ENCODE measurements at regions not wholly inside any gene's neighbourhood (a gene's known extent, or its start where the extent isn't known, plus 50 kb on each side); places are given as distances from the start of the nearest gene placed in this dataset.

- TF ChIP-seq TSC22D2 (CRISPR knock-in tag; IDR thresholded peaks at IDR 0.05; ENCODE audit: borderline replicate concordance) (no peak), SNRNP70 (IDR thresholded peaks at IDR 0.05; ENCODE audit: low read depth, low read length) (no peak)
- TF ChIP-seq, protein P1, sequence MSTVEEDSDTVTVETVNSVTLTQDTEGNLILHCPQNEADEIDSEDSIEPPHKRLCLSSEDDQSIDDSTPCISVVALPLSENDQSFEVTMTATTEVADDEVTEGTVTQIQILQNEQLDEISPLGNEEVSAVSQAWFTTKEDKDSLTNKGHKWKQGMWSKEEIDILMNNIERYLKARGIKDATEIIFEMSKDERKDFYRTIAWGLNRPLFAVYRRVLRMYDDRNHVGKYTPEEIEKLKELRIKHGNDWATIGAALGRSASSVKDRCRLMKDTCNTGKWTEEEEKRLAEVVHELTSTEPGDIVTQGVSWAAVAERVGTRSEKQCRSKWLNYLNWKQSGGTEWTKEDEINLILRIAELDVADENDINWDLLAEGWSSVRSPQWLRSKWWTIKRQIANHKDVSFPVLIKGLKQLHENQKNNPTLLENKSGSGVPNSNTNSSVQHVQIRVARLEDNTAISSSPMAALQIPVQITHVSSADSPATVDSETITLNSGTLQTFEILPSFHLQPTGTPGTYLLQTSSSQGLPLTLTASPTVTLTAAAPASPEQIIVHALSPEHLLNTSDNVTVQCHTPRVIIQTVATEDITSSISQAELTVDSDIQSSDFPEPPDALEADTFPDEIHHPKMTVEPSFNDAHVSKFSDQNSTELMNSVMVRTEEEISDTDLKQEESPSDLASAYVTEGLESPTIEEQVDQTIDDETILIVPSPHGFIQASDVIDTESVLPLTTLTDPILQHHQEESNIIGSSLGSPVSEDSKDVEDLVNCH (CRISPR knock-in tag; IDR thresholded peaks at IDR 0.05) = no peak
These were observed 1485.3 kb downstream of the PCDH9 start (continued) for GRCh38 chr13:65744836-65745235.

DNA sequence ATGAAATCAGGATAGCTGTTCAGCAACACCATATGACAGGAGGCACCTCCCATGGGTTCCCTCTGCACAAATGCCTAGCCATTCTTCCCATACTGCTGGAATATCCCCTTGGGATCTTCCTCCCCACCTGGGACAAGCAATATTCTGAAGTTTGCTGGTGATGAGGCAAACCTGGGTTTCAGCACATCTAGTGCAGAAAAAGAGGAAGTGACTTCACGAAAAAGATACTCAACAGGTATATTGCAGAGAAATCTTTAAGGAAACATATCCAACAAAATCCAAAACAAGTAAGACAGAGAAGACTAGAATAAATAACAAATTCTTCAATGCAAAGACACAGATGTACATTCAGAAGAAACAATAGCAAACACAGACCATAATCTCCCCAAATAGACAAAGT lies 1497.0 kb downstream of the PCDH9 start:
- no peaks in the 10 kb centered on the region for H3K27me3 ChIP-seq (ENCODE audit: control insufficient read depth in 1 of 2, insufficient read depth in 2 of 2, low read length in 2 of 2)
- no peak overlapping the region for H3K27ac ChIP-seq (ENCODE audit: extremely low read length, insufficient read depth, low read length)
- no peak overlapping the region for H3K4me3 ChIP-seq (replicated peaks in 1 of 3; ENCODE audit: insufficient read depth in 1 of 3, low read depth in 2 of 3, low read length in 3 of 3)
- intact Hi-C loops (cut with micrococcal nuclease; ENCODE audit: unreplicated experiment) (no loop called here), in situ Hi-C loops (cut with HindIII; ENCODE audit: extremely low pct_ligation_motif_present, low pct_unique_long_range_greater_than_20kb) (no loop called here)
- peaks cover 36% of the 10 kb centered on the region for H3K9me3 ChIP-seq (ENCODE audit: low read length)
- no peaks in the 10 kb centered on the region for H3K79me2 ChIP-seq (ENCODE audit: insufficient read depth, low read length)
- no peaks in the 10 kb centered on the region for H4K20me1 ChIP-seq (ENCODE audit: insufficient read depth, low read length)
- BruUV-seq (replicated peaks) = no TSS peak
- ATAC-seq (no peak), DNase-seq (ENCODE audit: low spot score) (no peak), FAIRE-seq (no peak)
- H2AFZ ChIP-seq (ENCODE audit: low read length) = no peak overlapping the region
- no peaks in the 10 kb centered on the region for H3K4me1 ChIP-seq (ENCODE audit: insufficient read depth, low read length)
- H3K4me2 ChIP-seq (ENCODE audit: low read depth, low read length) = no peak overlapping the region
- TF ChIP-seq ELF3 (CRISPR knock-in tag; IDR thresholded peaks at IDR 0.05) (no peak), SRSF1 (optimal IDR thresholded peaks at IDR 0.05; ENCODE audit: low read depth, low read length) (no peak), ZNF274 (CRISPR knock-in tag; IDR thresholded peaks at IDR 0.05) (no peak), PHF5A (CRISPR knock-in tag; IDR thresholded peaks at IDR 0.05; ENCODE audit: low read depth, unreplicated experiment) (no peak), ZNF572 (CRISPR knock-in tag; IDR thresholded peaks at IDR 0.05) (no peak), MXI1 (IDR thresholded peaks at IDR 0.05; ENCODE audit: borderline replicate concordance, low read depth, low read length) (no peak), ZNF441 (CRISPR knock-in tag; IDR thresholded peaks at IDR 0.05; ENCODE audit: borderline replicate concordance) (no peak), RARA (CRISPR knock-in tag; IDR thresholded peaks at IDR 0.05) (no peak), JUN (CRISPR knock-in tag; IDR thresholded peaks at IDR 0.05) (no peak)
- TF ChIP-seq, protein P1 (CRISPR knock-in tag; IDR thresholded peaks at IDR 0.05) = no peak
- TF ChIP-seq, protein P2, sequence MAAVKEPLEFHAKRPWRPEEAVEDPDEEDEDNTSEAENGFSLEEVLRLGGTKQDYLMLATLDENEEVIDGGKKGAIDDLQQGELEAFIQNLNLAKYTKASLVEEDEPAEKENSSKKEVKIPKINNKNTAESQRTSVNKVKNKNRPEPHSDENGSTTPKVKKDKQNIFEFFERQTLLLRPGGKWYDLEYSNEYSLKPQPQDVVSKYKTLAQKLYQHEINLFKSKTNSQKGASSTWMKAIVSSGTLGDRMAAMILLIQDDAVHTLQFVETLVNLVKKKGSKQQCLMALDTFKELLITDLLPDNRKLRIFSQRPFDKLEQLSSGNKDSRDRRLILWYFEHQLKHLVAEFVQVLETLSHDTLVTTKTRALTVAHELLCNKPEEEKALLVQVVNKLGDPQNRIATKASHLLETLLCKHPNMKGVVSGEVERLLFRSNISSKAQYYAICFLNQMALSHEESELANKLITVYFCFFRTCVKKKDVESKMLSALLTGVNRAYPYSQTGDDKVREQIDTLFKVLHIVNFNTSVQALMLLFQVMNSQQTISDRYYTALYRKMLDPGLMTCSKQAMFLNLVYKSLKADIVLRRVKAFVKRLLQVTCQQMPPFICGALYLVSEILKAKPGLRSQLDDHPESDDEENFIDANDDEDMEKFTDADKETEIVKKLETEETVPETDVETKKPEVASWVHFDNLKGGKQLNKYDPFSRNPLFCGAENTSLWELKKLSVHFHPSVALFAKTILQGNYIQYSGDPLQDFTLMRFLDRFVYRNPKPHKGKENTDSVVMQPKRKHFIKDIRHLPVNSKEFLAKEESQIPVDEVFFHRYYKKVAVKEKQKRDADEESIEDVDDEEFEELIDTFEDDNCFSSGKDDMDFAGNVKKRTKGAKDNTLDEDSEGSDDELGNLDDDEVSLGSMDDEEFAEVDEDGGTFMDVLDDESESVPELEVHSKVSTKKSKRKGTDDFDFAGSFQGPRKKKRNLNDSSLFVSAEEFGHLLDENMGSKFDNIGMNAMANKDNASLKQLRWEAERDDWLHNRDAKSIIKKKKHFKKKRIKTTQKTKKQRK (IDR thresholded peaks at IDR 0.05; ENCODE audit: low read length) = no peak
- ChIA-PET CTCF (ENCODE audit: low intra/inter-chr PET ratio, low total read pairs) (no interaction called here), POLR2A (no interaction called here)
- H3K36me3 ChIP-seq (replicated peaks in 1 of 2; ENCODE audit: control insufficient read depth in 1 of 2, insufficient read depth in 2 of 2, low read length in 2 of 2) = no peaks in the 10 kb centered on the region
- WGBS (ENCODE audit: low lambda C conversion rate) = 0% methylated on average over 1 of the region's 1 CpG
- H3K9ac ChIP-seq (ENCODE audit: insufficient read depth, low read depth, low read length) = no peak overlapping the region
